KMS-11 (cell line): ENCODE measurements at regions not wholly inside any gene's neighbourhood (a gene's known extent, or its start where the extent isn't known, plus 50 kb on each side); places are given as distances from the start of the nearest gene placed in this dataset.

ENCODE experiments used
- H2AFZ ChIP-seq: fragments of 200-600 bp; sonication (generic); 2 replicates; pipeline ENCODE4 v1.6.1; 2016; ENCODE audit warnings: antibody characterized with exemption, mixed run types, low read depth
- H3K27ac ChIP-seq: fragments of 200-600 bp; sonication (generic); 2 replicates; pipeline ENCODE4 v1.6.1; 2016; ENCODE audit warnings: mild to moderate bottlenecking, mixed run types
- H3K27me3 ChIP-seq: fragments of 200-600 bp; sonication (generic); 2 replicates; pipeline ENCODE4 v1.6.1; 2017; ENCODE audit warnings: mild to moderate bottlenecking, low read depth, mixed run types, moderate library complexity; ENCODE audit not compliant: insufficient read depth
- H3K36me3 ChIP-seq: fragments of 200-600 bp; sonication (generic); 2 replicates; pipeline ENCODE4 v1.6.1; 2017; ENCODE audit warnings: mild to moderate bottlenecking, mixed run types; ENCODE audit not compliant: insufficient read depth
- H3K4me1 ChIP-seq: fragments of 200-600 bp; sonication (generic); 2 replicates; pipeline ENCODE4 v1.6.1; 2016; ENCODE audit warnings: mild to moderate bottlenecking, low read depth, mixed run types; ENCODE audit not compliant: poor library complexity, severe bottlenecking
- H3K4me2 ChIP-seq: fragments of 200-600 bp; sonication (generic); 2 replicates; pipeline ENCODE4 v1.7.0; 2016; ENCODE audit warnings: mild to moderate bottlenecking, mixed run types
- H3K4me3 ChIP-seq: fragments of 200-600 bp; sonication (generic); IDR thresholded peaks from 2 replicates; pipeline ENCODE4 v1.6.1; 2017; ENCODE audit warnings: low read depth, low read length, mixed read lengths; ENCODE audit not compliant: insufficient read depth
- H3K79me2 ChIP-seq: fragments of 200-600 bp; sonication (generic); 2 replicates; pipeline ENCODE4 v1.6.1; 2016; ENCODE audit warnings: low read depth, mixed run types; ENCODE audit not compliant: insufficient read depth
- H3K9ac ChIP-seq: fragments of 200-600 bp; sonication (generic); 2 replicates; pipeline ENCODE4 v1.6.1; 2016; ENCODE audit warnings: mild to moderate bottlenecking, mixed run types
- H4K20me1 ChIP-seq: fragments of 200-600 bp; sonication (generic); 2 replicates; pipeline ENCODE4 v1.6.1; 2016; ENCODE audit warnings: mild to moderate bottlenecking, mixed run types; ENCODE audit not compliant: insufficient read depth
- CTCF ChIP-seq: fragments of 200-600 bp; sonication (generic); conservative IDR thresholded peaks from 2 replicates; pipeline ENCODE4 v1.6.1; 2017; ENCODE audit warnings: low read depth, mild to moderate bottlenecking, antibody characterized with exemption, low read length, moderate library complexity, mixed read lengths

DNA sequence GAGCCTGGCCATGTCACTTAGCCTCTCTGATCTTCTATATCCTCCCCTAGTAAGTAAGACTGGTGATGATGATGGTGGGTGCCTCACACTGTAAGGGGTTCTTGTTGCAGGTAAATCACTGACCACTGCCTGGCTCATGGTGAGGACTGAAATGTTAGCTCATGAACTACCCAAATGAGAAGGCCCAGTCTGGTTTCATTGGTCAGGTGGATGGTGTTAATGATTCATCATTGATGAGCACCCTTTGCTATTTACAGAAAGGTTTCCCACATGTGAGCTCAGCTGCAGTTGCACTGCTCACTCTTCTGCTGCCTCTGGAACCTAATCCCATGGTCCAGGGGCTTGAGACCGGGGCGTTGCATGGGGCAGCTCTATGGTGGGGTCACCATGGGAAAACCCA, 417.7 kb downstream of the PRDM2 start:
- H4K20me1 ChIP-seq, result no peaks in the 10 kb centered on the region
- no peaks in the 10 kb centered on the region for H3K4me1 ChIP-seq
- H3K4me2 ChIP-seq, result no peak overlapping the region
- no peaks in the 10 kb centered on the region for H3K36me3 ChIP-seq
- no peak overlapping the region for H3K9ac ChIP-seq
- TF ChIP-seq CTCF, result no peak
- no peaks in the 10 kb centered on the region for H3K79me2 ChIP-seq
- no peak overlapping the region for H2AFZ ChIP-seq
- H3K27ac ChIP-seq, result no peak overlapping the region
- 0 out of 2 replicates have a peak, but pooled peaks cover 2% of the 10 kb centered on the region for H3K27me3 ChIP-seq
- no peak overlapping the region for H3K4me3 ChIP-seq

DNA sequence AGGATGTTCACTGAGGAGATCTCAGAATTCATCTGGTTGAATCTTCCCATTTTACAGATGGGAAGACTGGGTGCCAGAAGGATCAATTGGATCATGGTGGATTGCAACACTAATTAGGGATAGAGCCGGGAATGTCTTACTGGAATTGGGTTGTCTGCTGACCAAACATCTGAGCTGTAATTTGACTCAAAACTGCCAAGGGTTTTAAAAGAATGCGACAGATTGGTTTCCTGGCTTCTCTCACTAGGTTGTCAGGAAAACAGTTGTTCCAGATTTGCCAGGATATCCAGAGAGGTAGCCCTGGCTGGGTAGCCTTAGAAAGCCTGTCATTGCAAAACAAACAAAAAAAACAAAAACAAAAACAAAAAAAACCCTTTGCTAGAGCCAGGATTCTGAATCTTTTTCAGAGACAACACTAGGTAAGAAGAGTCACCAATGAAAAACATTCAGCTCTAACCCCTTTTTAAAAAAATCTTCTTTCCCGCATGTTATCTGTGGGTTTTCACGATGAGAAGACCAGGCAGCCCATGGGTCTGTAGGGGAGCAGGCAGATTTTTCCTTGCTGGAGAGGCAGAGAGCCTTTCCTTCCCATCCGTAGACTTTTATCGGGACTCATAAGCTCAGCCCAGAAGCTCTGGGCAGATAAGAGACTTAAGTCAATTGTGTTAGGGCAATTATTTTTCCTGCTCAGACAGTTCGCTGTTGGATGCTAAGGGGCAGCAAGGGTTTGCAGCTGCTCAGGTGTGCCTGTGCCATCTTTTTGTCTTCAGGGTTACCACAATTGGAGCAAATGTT, 418.9 kb downstream of the PRDM2 start:
- no peak for TF ChIP-seq CTCF
- H3K36me3 ChIP-seq, result no peaks in the 10 kb centered on the region
- H2AFZ ChIP-seq, result no peak overlapping the region
- H3K27ac ChIP-seq, result no peak overlapping the region
- H3K27me3 ChIP-seq, result 0 out of 2 replicates have a peak, but pooled peaks cover 2% of the 10 kb centered on the region
- no peak overlapping the region for H3K4me2 ChIP-seq
- no peaks in the 10 kb centered on the region for H4K20me1 ChIP-seq
- no peak overlapping the region for H3K9ac ChIP-seq
- no peaks in the 10 kb centered on the region for H3K79me2 ChIP-seq
- no peaks in the 10 kb centered on the region for H3K4me1 ChIP-seq
- no peak overlapping the region for H3K4me3 ChIP-seq

GRCh38 chr1:14120895-14121294, 420.9 kb downstream of the PRDM2 start:
- Histone ChIP-seq H3K27me3 (0 out of 2 replicates have a peak, but pooled peaks cover 2% of the 10 kb centered on the region), H3K27ac (no peak overlapping the region), H3K4me3 (no peak overlapping the region), H3K4me1 (no peaks in the 10 kb centered on the region), H4K20me1 (no peaks in the 10 kb centered on the region), H3K36me3 (no peaks in the 10 kb centered on the region), H3K9ac (no peak overlapping the region), H3K4me2 (no peak overlapping the region), H2AFZ (no peak overlapping the region), H3K79me2 (no peaks in the 10 kb centered on the region)
- TF ChIP-seq CTCF, result no peak

DNA sequence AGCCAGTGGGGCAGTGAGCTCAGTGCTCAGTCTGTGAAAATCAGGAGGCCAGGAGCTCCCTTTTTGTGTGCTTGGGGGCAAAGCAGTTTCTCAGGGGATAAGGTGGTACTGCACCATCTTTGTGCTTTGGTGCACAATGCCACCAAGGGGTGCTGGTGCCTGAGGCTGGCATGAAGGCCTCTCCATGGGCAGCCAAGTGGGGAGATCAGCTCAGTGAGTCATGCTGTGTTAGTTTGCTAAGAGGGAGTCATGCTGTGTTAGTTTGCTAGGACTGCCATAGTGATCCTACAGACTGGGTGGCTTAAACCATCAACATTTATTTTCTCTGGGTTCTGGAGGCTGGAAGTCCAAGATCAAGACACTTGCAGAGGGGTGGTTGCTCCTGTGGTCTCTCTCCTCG, 428.1 kb downstream of the PRDM2 start:
- H3K4me3 ChIP-seq, result no peak overlapping the region
- no peaks in the 10 kb centered on the region for H3K79me2 ChIP-seq
- H3K36me3 ChIP-seq, result no peaks in the 10 kb centered on the region
- no peak for TF ChIP-seq CTCF
- H3K4me1 ChIP-seq, result no peaks in the 10 kb centered on the region
- H4K20me1 ChIP-seq, result no peaks in the 10 kb centered on the region
- H3K9ac ChIP-seq, result no peak overlapping the region
- H3K27ac ChIP-seq, result no peak overlapping the region
- H2AFZ ChIP-seq, result no peak overlapping the region
- no peaks in the 10 kb centered on the region for H3K27me3 ChIP-seq
- no peak overlapping the region for H3K4me2 ChIP-seq
